ELF-1 (cell line): ENCODE measurements at regions not wholly inside any gene's neighbourhood (a gene's known extent, or its start where the extent isn't known, plus 50 kb on each side); places are given as distances from the start of the nearest gene placed in this dataset.
"Not testable (repeated sequence)": the region's sequence is repeated elsewhere in the genome, so short reads cannot be mapped to it uniquely, and the experiment has no call there.

Experiments
- DNase-seq: peaks from one replicate; pipeline ENCODE4 v3.0.0-alpha.2; 2016; ENCODE audit warnings: low read depth, low spot score

GRCh38 chr14:22202313-22202712 is 386.7 kb downstream of the DAD1 start:
- no peak for DNase-seq

- peak; percentile 8 for DNase-seq
Measured at GRCh38 chr14:22200977-22201605, 387.9 kb downstream of the DAD1 start.

DNA sequence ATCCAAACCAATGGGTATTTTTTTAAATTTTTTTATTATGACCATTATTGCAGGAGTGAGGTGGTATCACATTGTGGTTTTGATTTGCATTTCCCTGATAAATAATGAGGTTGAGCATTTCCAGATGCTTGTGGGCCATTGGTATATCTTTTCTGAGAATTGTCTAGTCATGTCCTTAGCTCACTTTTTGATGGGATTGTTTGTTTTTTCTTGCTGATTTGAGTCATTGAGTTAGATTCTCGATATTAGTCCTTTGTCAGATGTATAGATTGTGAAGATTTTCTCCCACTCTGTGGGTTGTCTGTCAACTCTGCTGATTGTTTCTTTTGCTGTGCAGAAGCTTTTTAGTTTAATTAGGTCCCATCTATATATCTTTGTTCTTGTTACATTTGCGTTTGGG is 388.9 kb downstream of the DAD1 start:
- not testable (repeated sequence) for DNase-seq

GRCh38 chr14:22194664-22195063 is 394.4 kb downstream of the DAD1 start:
- DNase-seq: no peak

DNA sequence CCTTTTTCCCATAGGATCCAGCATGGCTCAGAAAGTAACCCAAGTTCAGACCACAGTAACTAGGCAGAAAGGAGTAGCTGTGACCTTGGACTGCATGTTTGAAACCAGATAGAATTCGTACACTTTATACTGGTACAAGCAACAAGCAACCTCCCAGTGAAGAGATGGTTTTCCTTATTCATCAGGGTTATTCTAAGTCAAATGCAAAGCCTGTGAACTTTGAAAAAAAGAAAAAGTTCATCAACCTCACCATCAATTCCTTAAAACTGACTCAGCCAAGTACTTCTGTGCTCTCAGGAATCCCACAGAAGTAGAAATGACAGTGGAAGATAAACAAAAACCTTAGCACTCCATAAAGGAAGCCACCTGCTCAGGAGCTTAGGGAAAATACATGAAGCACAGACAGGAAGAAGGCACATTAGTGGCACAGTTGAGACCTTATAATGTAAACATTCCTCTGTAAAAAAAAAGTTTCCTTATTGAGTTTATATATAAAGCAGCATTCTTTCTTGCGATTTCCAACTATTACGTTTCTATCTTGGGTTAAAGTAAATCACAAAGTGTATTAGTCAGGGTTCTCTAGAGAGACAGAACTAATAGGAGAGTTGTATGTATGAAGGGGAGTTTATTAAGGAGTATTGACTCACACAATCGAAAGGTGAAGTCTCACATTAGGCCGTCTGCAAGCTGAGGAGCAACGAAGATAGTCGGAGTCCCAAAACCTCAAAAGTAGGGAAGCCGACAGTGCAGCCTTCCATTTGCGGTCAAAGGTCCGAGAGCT is 398.4 kb downstream of the DAD1 start:
- no peak for DNase-seq

DNA sequence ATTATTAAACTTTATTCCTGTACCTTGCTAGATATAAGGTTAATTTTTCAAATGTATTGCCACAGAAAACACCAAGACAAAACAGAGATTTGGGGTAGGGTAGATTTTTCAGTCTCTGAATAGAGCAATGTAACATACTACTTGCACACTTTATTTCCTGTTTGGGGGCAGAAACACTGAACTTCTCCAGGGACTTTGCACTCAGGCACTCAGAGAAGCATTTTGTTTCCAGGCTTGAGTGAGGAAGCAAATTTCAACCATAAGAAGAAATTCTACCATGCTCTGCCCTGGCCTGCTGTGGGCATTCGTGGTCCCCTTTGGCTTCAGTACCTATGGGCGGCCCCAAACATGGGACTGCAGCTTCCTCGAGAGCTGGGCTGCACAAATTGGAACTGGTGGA is 399.1 kb downstream of the DAD1 start:
- no peak for DNase-seq

- DNase-seq: no peak
Measured at GRCh38 chr14:22188318-22188717, 400.7 kb downstream of the DAD1 start.

- DNase-seq: no peak
Measured at GRCh38 chr14:22185789-22186188, 403.2 kb downstream of the DAD1 start.

- no peak for DNase-seq
Measured at GRCh38 chr14:22185191-22185590, 403.8 kb downstream of the DAD1 start.

GRCh38 chr14:22184830-22185168 is 404.2 kb downstream of the DAD1 start:
- DNase-seq: no peak

GRCh38 chr14:22184157-22184829 is 404.7 kb downstream of the DAD1 start:
- DNase-seq: no peak

DNA sequence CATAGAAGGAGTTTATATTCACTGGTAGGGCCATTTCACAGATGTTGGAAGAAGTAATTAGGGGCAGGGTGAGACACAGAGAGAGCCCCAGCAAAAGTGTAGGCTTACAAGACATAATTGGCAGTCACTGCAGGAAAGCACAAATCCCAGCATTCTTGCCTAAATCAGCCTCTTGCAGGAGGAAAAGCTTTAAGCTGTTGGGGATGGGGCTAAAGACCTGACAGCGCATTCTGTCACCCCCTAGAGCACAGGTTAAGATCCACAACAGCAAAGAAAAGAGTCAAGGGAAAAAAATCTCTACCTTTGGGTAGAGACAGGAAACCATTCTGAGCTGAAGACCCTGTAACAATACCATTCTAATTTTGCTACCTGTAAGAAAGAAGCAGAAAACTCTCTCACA is 409.0 kb downstream of the DAD1 start:
- no peak for DNase-seq

DNA sequence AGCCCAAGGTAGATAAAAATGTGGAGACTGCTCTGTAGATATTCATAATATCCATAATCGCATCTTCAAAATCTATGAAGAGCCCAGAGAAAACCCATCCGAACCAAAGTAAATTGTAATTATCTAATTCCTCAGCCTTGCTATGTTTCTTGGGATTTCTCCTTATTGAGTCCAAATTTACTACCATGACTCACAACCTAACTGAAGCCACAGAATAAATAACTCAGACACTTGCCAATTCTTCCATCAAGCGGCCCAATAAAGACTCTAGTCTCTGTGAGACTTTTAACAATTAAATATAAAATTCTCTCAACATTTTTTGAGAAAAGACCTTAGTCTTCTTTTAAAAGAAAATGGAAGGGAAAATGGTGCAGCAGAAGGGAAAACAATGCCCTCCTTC is 409.8 kb downstream of the DAD1 start:
- no peak for DNase-seq

GRCh38 chr14:22178333-22178839 is 410.6 kb downstream of the DAD1 start:
- DNase-seq: no peak

DNA sequence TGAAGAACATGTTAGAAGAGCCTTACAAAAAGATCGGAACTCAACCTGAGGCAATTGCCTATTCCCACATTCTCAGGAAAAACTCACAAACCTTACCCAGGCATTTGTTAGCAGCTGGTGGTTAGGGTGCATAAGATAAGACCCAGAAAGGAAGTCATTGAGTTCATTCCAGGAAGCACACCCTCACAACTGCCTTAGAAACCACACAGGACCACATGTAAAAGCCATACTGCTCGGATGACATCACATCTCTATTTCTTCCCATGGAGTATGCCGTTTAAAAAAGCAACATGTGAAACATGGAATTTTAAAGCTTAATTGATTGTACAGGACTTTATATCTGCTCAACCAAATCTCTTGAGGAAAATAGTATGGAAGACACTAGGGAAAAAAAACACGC is 411.2 kb downstream of the DAD1 start:
- no peak for DNase-seq

DNA sequence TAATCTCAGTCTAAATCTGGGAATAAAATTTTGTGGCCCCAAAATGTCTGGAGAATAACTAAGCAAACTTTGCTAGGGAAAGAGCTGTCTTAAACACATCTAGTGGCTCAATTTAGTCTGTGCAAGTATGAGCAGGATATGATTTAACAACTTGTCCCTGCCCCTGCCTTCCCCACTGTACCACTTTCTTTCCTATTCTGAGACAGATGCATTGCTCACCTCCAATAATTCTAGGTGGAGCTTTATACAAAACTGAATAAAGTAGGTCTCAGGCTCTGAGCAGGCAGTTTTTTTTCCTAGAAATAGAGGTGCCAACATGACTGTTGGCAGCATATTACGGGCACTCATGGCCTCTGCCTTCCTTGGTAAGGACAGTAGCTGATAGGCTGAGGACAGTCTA is 412.1 kb downstream of the DAD1 start:
- DNase-seq: no peak

DNA sequence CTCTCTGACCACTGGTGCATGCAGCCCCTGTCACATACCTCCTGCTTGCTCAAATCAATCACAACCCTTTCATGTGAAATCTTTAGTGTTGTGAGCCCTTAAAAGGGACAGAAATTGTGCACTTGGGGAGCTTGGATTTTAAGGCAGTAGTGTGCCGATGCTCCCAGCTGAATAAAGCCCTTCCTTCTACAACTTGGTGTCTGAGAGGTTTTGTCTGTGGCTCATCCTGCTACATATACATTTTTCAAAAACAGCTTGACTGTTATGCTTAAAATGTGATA is 413.8 kb downstream of the DAD1 start:
- not testable (repeated sequence) for DNase-seq

DNA sequence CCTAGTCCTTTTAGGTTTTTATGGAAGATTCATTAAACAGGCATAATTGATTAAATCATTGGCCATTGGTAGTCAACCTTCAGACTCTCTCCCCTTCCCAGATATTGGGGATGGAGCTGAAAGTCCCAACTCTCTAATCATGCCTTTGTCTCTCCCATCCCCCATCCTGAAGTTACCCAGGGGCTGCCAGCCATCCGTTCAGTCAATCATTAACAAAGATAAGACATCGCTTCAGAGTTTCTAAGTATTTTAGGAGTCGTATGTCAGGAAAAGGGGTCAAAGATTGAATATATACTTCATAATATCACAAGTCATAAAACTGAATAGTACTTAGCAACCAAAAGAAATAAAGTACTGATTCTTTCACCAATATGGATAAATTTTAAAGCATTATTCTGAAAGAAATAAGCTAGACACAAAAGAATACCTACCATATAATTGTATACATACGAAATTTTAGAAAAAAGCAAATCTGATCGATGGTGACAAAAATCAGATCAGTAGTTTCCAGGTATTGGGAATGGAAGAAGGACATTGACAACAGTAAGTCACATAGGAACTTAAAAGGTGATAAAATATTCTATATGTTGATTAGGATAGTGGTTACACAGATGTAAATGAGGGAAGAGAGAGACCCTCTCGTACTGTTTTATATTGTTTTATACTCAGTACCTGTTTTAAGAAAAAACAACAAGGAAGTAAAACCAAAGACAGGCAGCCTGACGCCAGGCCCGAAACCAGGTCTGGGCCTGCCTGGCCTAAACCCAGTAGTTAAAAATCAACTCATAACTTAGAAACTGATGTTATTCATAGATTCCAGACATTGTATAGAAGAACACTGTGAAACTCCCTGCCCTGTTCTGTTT is 414.4 kb downstream of the DAD1 start:
- DNase-seq: no peak

GRCh38 chr14:22168092-22168955 is 420.7 kb downstream of the DAD1 start:
- no peak for DNase-seq

GRCh38 chr14:22164616-22165015 is 424.4 kb downstream of the DAD1 start:
- DNase-seq: peak; percentile 18

DNA sequence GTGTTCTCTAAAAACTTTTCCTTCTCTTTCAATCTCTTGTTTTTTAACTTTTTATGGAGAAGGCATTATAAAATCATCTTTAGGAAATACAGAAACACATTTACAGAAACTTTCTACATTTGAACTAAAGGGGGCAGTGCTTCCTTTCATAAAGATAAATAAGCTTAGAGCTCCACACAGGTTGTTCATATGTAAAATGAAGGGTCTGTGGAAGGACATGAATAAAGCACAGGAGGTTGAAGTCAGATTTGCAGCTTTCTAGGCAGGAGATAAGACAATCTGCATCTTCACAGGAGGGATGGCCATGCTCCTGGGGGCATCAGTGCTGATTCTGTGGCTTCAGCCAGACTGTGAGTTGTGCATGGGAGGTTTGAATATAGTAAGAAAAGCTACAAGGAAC is 426.0 kb downstream of the DAD1 start:
- DNase-seq: no peak
